Hepatocyte (in vitro differentiated cells): ENCODE measurements at regions not wholly inside any gene's neighbourhood (a gene's known extent, or its start where the extent isn't known, plus 50 kb on each side); places are given as distances from the start of the nearest gene placed in this dataset.

Experiments used
- CTCF ChIP-seq: fragments of 200-600 bp; sonication (generic); IDR thresholded peaks from 2 replicates; pipeline ENCODE4 v1.5.1; 2016; ENCODE audit warnings: antibody characterized with exemption, mild to moderate bottlenecking; ENCODE audit not compliant: poor library complexity
- EZH2 ChIP-seq: fragments of 200-600 bp; sonication (generic); IDR thresholded peaks from 2 replicates; pipeline ENCODE4 v1.6.1; 2016; ENCODE audit warnings: antibody characterized with exemption, mild to moderate bottlenecking, borderline replicate concordance

GRCh38 chr5:98992552-98992951 is 63.7 kb upstream of the CHD1 start:
- TF ChIP-seq CTCF (no peak), EZH2 (no peak)
